ENCODE measurements at regions not wholly inside any gene's neighbourhood (a gene's known extent, or its start where the extent isn't known, plus 50 kb on each side); places are given as distances from the start of the nearest gene placed in this dataset.

GRCh38 chrX:39536211-39536610 is 561.5 kb downstream of the BCOR start:
- no peak overlapping the region for H3K27ac ChIP-seq (ENCODE audit: low read length)
- no peaks in the 10 kb centered on the region for H3F3A ChIP-seq (ENCODE audit: insufficient read depth, low read length, poor library complexity, severe bottlenecking)
- no peak overlapping the region for H3K4me3 ChIP-seq (ENCODE audit: low read length)
- no peaks in the 10 kb centered on the region for H3K27me3 ChIP-seq (ENCODE audit: insufficient read depth, low read depth, low read length)
- no peaks in the 10 kb centered on the region for H3K79me2 ChIP-seq (replicated peaks; ENCODE audit: insufficient read depth, low read length)
- no peak overlapping the region for H2AFZ ChIP-seq (ENCODE audit: low read depth, low read length)
- no peak overlapping the region for H3K4me2 ChIP-seq (ENCODE audit: low read length)
- H3K36me3 ChIP-seq (ENCODE audit: insufficient read depth, low read length), result no peaks in the 10 kb centered on the region
- H3K9me3 ChIP-seq (ENCODE audit: low read length), result no peaks in the 10 kb centered on the region
- H4K20me1 ChIP-seq (ENCODE audit: insufficient read depth), result no peaks in the 10 kb centered on the region
- TF ChIP-seq, protein P1, sequence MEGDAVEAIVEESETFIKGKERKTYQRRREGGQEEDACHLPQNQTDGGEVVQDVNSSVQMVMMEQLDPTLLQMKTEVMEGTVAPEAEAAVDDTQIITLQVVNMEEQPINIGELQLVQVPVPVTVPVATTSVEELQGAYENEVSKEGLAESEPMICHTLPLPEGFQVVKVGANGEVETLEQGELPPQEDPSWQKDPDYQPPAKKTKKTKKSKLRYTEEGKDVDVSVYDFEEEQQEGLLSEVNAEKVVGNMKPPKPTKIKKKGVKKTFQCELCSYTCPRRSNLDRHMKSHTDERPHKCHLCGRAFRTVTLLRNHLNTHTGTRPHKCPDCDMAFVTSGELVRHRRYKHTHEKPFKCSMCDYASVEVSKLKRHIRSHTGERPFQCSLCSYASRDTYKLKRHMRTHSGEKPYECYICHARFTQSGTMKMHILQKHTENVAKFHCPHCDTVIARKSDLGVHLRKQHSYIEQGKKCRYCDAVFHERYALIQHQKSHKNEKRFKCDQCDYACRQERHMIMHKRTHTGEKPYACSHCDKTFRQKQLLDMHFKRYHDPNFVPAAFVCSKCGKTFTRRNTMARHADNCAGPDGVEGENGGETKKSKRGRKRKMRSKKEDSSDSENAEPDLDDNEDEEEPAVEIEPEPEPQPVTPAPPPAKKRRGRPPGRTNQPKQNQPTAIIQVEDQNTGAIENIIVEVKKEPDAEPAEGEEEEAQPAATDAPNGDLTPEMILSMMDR (IDR thresholded peaks at IDR 0.05; ENCODE audit: poor library complexity, severe bottlenecking), result no peak
- no peak for TF ChIP-seq SMC3 (conservative IDR thresholded peaks at IDR 0.05; ENCODE audit: poor library complexity)
- TF ChIP-seq EP300 (conservative IDR thresholded peaks at IDR 0.05; ENCODE audit: poor library complexity, severe bottlenecking), result no peak
- TF ChIP-seq REST (IDR thresholded peaks at IDR 0.05; ENCODE audit: borderline replicate concordance), result no peak
- no peak for TF ChIP-seq EZH2 (IDR thresholded peaks at IDR 0.05; ENCODE audit: borderline replicate concordance, insufficient read depth, low read length, poor library complexity, severe bottlenecking)
- TF ChIP-seq MXI1 (conservative IDR thresholded peaks at IDR 0.05; ENCODE audit: poor library complexity, severe bottlenecking), result no peak
- TF ChIP-seq POLR2AphosphoS5 (IDR thresholded peaks at IDR 0.05), result no peak
- no peak for TF ChIP-seq RAD21 (conservative IDR thresholded peaks at IDR 0.05)
- H3K9ac ChIP-seq (ENCODE audit: low read length), result no peak overlapping the region
- no peaks in the 10 kb centered on the region for H3K9me2 ChIP-seq (ENCODE audit: insufficient read depth, low read length)

GRCh38 chrX:39541881-39542280 is 555.9 kb downstream of the BCOR start:
- Histone ChIP-seq H3F3A (ENCODE audit: insufficient read depth, low read length, poor library complexity, severe bottlenecking) (no peaks in the 10 kb centered on the region), H2AFZ (ENCODE audit: low read depth, low read length) (no peak overlapping the region), H3K9me3 (ENCODE audit: low read length) (no peaks in the 10 kb centered on the region), H3K4me2 (ENCODE audit: low read length) (no peak overlapping the region), H3K79me2 (replicated peaks; ENCODE audit: insufficient read depth, low read length) (no peaks in the 10 kb centered on the region), H4K20me1 (ENCODE audit: insufficient read depth) (no peaks in the 10 kb centered on the region), H3K27ac (ENCODE audit: low read length) (no peak overlapping the region), H3K27me3 (ENCODE audit: insufficient read depth, low read depth, low read length) (no peaks in the 10 kb centered on the region), H3K9ac (ENCODE audit: low read length) (no peak overlapping the region), H3K9me2 (ENCODE audit: insufficient read depth, low read length) (no peaks in the 10 kb centered on the region), H3K4me3 (ENCODE audit: low read length) (no peak overlapping the region), H3K36me3 (ENCODE audit: insufficient read depth, low read length) (no peaks in the 10 kb centered on the region)
- no peak for TF ChIP-seq MXI1 (conservative IDR thresholded peaks at IDR 0.05; ENCODE audit: poor library complexity, severe bottlenecking)
- TF ChIP-seq, protein P1 (IDR thresholded peaks at IDR 0.05; ENCODE audit: poor library complexity, severe bottlenecking), result no peak
- TF ChIP-seq SMC3 (conservative IDR thresholded peaks at IDR 0.05; ENCODE audit: poor library complexity), result no peak
- TF ChIP-seq REST (IDR thresholded peaks at IDR 0.05; ENCODE audit: borderline replicate concordance), result no peak
- TF ChIP-seq EZH2 (IDR thresholded peaks at IDR 0.05; ENCODE audit: borderline replicate concordance, insufficient read depth, low read length, poor library complexity, severe bottlenecking), result no peak
- no peak for TF ChIP-seq POLR2AphosphoS5 (IDR thresholded peaks at IDR 0.05)
- no peak for TF ChIP-seq EP300 (conservative IDR thresholded peaks at IDR 0.05; ENCODE audit: poor library complexity, severe bottlenecking)
- TF ChIP-seq RAD21 (conservative IDR thresholded peaks at IDR 0.05), result no peak
- no peak for TF ChIP-seq TAF1 (IDR thresholded peaks at IDR 0.05; ENCODE audit: low read depth)
